WTC11 (cell line): ENCODE measurements at regions not wholly inside any gene's neighbourhood (a gene's known extent, or its start where the extent isn't known, plus 50 kb on each side); places are given as distances from the start of the nearest gene placed in this dataset.

ENCODE experiments used
- ATAC-seq: fragments of 200-7000 bp; cut with Tn5 transposase; 2 replicates; pipeline ENCODE4 v1.10.0; 2021; ENCODE audit warnings: mild to moderate bottlenecking, moderate library complexity
- CTCF ChIA-PET: fragments of 300-600 bp; sonication (Branson Sonifier 250); formaldehyde crosslinking; loops from one replicate; lab custom pipeline; 2021; ENCODE audit warnings: antibody characterized with exemption; lab: Charles Lee
- POLR2A ChIA-PET: fragments of 350-600 bp; sonication (Branson Sonifier 250); formaldehyde crosslinking; loops from one replicate; lab custom pipeline; 2021; ENCODE audit warnings: antibody characterized with exemption; lab: Charles Lee
- DNase-seq: peaks from one replicate; pipeline ENCODE4 v3.0.0; 2021; ENCODE audit warnings: low spot score
- H3K27ac Mint-ChIP-seq: 2 replicates; pipeline ENCODE4 v1.8.0; 2021; ENCODE audit warnings: mixed read lengths
- H3K27me3 Mint-ChIP-seq: 2 replicates; pipeline ENCODE4 v1.8.0; 2021; ENCODE audit warnings: low read depth, mild to moderate bottlenecking, moderate library complexity, mixed read lengths
- H3K36me3 Mint-ChIP-seq: 2 replicates; pipeline ENCODE4 v1.8.0; 2021; ENCODE audit warnings: mixed read lengths
- H3K4me1 Mint-ChIP-seq: 2 replicates; pipeline ENCODE4 v1.8.0; 2022; ENCODE audit warnings: mixed read lengths
- H3K4me3 Mint-ChIP-seq: 2 replicates; pipeline ENCODE4 v1.8.0; 2021; ENCODE audit warnings: mild to moderate bottlenecking, moderate library complexity, mixed read lengths
- H3K9me3 Mint-ChIP-seq: 2 replicates; pipeline ENCODE4 v1.8.0; 2021; ENCODE audit warnings: mixed read lengths
- CREM ChIP-seq: sonication (generic); formaldehyde crosslinking; IDR thresholded peaks from 2 replicates; pipeline ENCODE4 v1.8.1; 2022; ENCODE audit warnings: mild to moderate bottlenecking, missing genetic modification reagents, moderate library complexity
- ETV6 ChIP-seq: sonication (generic); formaldehyde crosslinking; IDR thresholded peaks from 2 replicates; pipeline ENCODE4 v1.8.1; 2022; ENCODE audit warnings: mild to moderate bottlenecking, missing genetic modification reagents
- FOXJ3 ChIP-seq: sonication (generic); formaldehyde crosslinking; IDR thresholded peaks from 2 replicates; pipeline ENCODE4 v1.9.0; 2021; ENCODE audit warnings: missing genetic modification reagents, mild to moderate bottlenecking, borderline replicate concordance
- FOXK1 ChIP-seq: sonication (generic); formaldehyde crosslinking; IDR thresholded peaks from 2 replicates; pipeline ENCODE4 v1.8.0; 2022; ENCODE audit warnings: mild to moderate bottlenecking, moderate library complexity, missing genetic modification reagents
- JUN ChIP-seq: sonication (generic); formaldehyde crosslinking; IDR thresholded peaks from 2 replicates; pipeline ENCODE4 v1.8.0; 2023; ENCODE audit warnings: mild to moderate bottlenecking, missing genetic modification reagents
- NFATC4 ChIP-seq: fragments of 250-450 bp; sonication (Bioruptor Pico); IDR thresholded peaks from 2 replicates; pipeline ENCODE4 v1.9.0; 2021; ENCODE audit warnings: mild to moderate bottlenecking
- NFE2L1 ChIP-seq: sonication (generic); formaldehyde crosslinking; IDR thresholded peaks from 2 replicates; pipeline ENCODE4 v1.8.1; 2023; ENCODE audit warnings: missing genetic modification reagents
- NR1H2 ChIP-seq: sonication (generic); formaldehyde crosslinking; IDR thresholded peaks from 2 replicates; pipeline ENCODE4 v1.9.0; 2021; ENCODE audit warnings: mild to moderate bottlenecking, moderate library complexity, missing genetic modification reagents
- OVOL2 ChIP-seq: fragments of 250-450 bp; sonication (Bioruptor Pico); IDR thresholded peaks from 2 replicates; pipeline ENCODE4 v1.9.0; 2021; ENCODE audit warnings: mild to moderate bottlenecking, borderline replicate concordance
- SMAD3 ChIP-seq: sonication (generic); formaldehyde crosslinking; IDR thresholded peaks from 2 replicates; pipeline ENCODE4 v1.8.0; 2022; ENCODE audit warnings: missing genetic modification reagents, mild to moderate bottlenecking, borderline replicate concordance
- ZBTB43 ChIP-seq: sonication (generic); formaldehyde crosslinking; IDR thresholded peaks from 2 replicates; pipeline ENCODE4 v1.8.1; 2023; ENCODE audit warnings: mild to moderate bottlenecking, missing genetic modification reagents
- ZNF138 ChIP-seq: sonication (generic); formaldehyde crosslinking; conservative IDR thresholded peaks from 2 replicates; pipeline ENCODE4 v1.8.1; 2022; ENCODE audit warnings: mild to moderate bottlenecking, moderate library complexity, missing genetic modification reagents
- ZNF263 ChIP-seq: sonication (generic); formaldehyde crosslinking; IDR thresholded peaks from 2 replicates; pipeline ENCODE4 v1.8.1; 2022; ENCODE audit warnings: low read depth, mild to moderate bottlenecking, moderate library complexity, missing genetic modification reagents
- ZNF317 ChIP-seq: sonication (generic); formaldehyde crosslinking; IDR thresholded peaks from 2 replicates; pipeline ENCODE4 v1.8.1; 2023; ENCODE audit warnings: low read depth, mild to moderate bottlenecking, moderate library complexity, missing genetic modification reagents, borderline replicate concordance
- ZNF416 ChIP-seq: fragments of 250-450 bp; sonication (Bioruptor Pico); IDR thresholded peaks from 2 replicates; pipeline ENCODE4 v1.9.0; 2021; ENCODE audit warnings: mild to moderate bottlenecking, inconsistent platforms
- ZNF423 ChIP-seq: fragments of 250-450 bp; sonication (Bioruptor Pico); IDR thresholded peaks from 2 replicates; pipeline ENCODE4 v2.1.2; 2022; ENCODE audit warnings: mild to moderate bottlenecking, moderate library complexity
- TF ChIP-seq, protein P1 (sequence below): sonication (generic); formaldehyde crosslinking; IDR thresholded peaks from 2 replicates; pipeline ENCODE4 v1.8.1; 2022; ENCODE audit warnings: missing genetic modification reagents, borderline replicate concordance
- TF ChIP-seq, protein P2 (sequence below): sonication (generic); formaldehyde crosslinking; IDR thresholded peaks from 2 replicates; pipeline ENCODE4 v1.8.0; 2022; ENCODE audit warnings: mild to moderate bottlenecking, missing genetic modification reagents
- TF ChIP-seq, protein P3 (sequence below): sonication (generic); formaldehyde crosslinking; conservative IDR thresholded peaks from 2 replicates; pipeline ENCODE4 v1.8.1; 2023; ENCODE audit warnings: mild to moderate bottlenecking, low read depth, missing genetic modification reagents, moderate library complexity
- TF ChIP-seq, protein P4 (sequence below): sonication (generic); formaldehyde crosslinking; IDR thresholded peaks from 2 replicates; pipeline ENCODE4 v1.8.0; 2023; ENCODE audit warnings: missing genetic modification reagents
- TF ChIP-seq, protein P5 (sequence below): fragments of 250-450 bp; sonication (Bioruptor Pico); IDR thresholded peaks from 2 replicates; pipeline ENCODE4 v1.9.0; 2021; ENCODE audit warnings: moderate library complexity, mild to moderate bottlenecking, inconsistent platforms, borderline replicate concordance
- TF ChIP-seq, protein P6 (sequence below): sonication (generic); formaldehyde crosslinking; IDR thresholded peaks from 2 replicates; pipeline ENCODE4 v1.8.1; 2022; ENCODE audit warnings: mild to moderate bottlenecking, moderate library complexity, missing genetic modification reagents
- TF ChIP-seq, protein P7 (sequence below): fragments of 250-450 bp; sonication (Bioruptor Pico); IDR thresholded peaks from 2 replicates; pipeline ENCODE4 v2.1.2; 2022; ENCODE audit warnings: mild to moderate bottlenecking, moderate library complexity
- TF ChIP-seq, protein P8 (sequence below): fragments of 250-450 bp; sonication (Bioruptor Pico); IDR thresholded peaks from 2 replicates; pipeline ENCODE4 v1.8.0; 2021; ENCODE audit warnings: mild to moderate bottlenecking
- TF ChIP-seq, protein P9 (sequence below): sonication (generic); formaldehyde crosslinking; IDR thresholded peaks from 2 replicates; pipeline ENCODE4 v1.8.1; 2022; ENCODE audit warnings: low read depth, missing genetic modification reagents, borderline replicate concordance

- ATAC-seq, result no peak
These were observed 950.4 kb upstream of the EEF2KMT start for GRCh38 chr16:6048017-6048416.

DNA sequence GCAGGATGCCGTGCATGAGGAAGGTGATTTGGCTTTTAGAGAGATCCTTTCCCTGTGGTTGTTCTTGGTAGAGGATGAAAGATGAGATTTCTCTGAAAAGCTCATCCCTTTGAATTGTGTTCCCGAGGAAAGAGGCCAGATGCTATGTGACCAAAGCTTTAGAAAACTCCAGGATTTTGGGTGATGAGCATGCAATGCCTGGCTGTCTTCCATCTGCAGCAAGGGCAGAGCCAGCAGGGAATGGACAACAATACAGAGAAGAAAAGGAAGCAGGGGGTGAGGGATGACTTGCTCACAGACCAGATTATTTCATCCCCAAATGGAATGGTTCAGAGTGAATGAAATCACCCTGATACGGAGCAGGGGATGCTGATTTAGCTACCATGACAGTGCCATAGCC, 949.7 kb upstream of the EEF2KMT start:
- Mint-ChIP-seq H3K9me3 (peaks cover 91% of the 10 kb centered on the region), H3K27ac (no peak overlapping the region), H3K36me3 (peaks cover 86% of the 10 kb centered on the region), H3K4me1 (no peaks in the 10 kb centered on the region), H3K4me3 (no peak overlapping the region), H3K27me3 (peaks cover 23% of the 10 kb centered on the region)
- ChIA-PET CTCF (no interaction called here), POLR2A (no interaction called here)
- ATAC-seq, result no peak
- no peak for DNase-seq
- TF ChIP-seq, protein P1, sequence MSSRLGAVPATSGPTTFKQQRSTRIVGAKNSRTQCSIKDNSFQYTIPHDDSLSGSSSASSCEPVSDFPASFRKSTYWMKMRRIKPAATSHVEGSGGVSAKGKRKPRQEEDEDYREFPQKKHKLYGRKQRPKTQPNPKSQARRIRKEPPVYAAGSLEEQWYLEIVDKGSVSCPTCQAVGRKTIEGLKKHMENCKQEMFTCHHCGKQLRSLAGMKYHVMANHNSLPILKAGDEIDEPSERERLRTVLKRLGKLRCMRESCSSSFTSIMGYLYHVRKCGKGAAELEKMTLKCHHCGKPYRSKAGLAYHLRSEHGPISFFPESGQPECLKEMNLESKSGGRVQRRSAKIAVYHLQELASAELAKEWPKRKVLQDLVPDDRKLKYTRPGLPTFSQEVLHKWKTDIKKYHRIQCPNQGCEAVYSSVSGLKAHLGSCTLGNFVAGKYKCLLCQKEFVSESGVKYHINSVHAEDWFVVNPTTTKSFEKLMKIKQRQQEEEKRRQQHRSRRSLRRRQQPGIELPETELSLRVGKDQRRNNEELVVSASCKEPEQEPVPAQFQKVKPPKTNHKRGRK (CRISPR knock-in tag), result no peak
- TF ChIP-seq, protein P2, sequence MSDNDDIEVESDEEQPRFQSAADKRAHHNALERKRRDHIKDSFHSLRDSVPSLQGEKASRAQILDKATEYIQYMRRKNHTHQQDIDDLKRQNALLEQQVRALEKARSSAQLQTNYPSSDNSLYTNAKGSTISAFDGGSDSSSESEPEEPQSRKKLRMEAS (CRISPR knock-in tag), result no peak
- TF ChIP-seq ZNF423 (CRISPR knock-in tag), result no peak
- no peak for TF ChIP-seq ZNF317
- no peak for TF ChIP-seq ZNF138 (CRISPR knock-in tag)
- no peak for TF ChIP-seq ETV6 (CRISPR knock-in tag)
- no peak for TF ChIP-seq ZNF416
- TF ChIP-seq FOXK1 (CRISPR knock-in tag), result no peak
- TF ChIP-seq, protein P3, sequence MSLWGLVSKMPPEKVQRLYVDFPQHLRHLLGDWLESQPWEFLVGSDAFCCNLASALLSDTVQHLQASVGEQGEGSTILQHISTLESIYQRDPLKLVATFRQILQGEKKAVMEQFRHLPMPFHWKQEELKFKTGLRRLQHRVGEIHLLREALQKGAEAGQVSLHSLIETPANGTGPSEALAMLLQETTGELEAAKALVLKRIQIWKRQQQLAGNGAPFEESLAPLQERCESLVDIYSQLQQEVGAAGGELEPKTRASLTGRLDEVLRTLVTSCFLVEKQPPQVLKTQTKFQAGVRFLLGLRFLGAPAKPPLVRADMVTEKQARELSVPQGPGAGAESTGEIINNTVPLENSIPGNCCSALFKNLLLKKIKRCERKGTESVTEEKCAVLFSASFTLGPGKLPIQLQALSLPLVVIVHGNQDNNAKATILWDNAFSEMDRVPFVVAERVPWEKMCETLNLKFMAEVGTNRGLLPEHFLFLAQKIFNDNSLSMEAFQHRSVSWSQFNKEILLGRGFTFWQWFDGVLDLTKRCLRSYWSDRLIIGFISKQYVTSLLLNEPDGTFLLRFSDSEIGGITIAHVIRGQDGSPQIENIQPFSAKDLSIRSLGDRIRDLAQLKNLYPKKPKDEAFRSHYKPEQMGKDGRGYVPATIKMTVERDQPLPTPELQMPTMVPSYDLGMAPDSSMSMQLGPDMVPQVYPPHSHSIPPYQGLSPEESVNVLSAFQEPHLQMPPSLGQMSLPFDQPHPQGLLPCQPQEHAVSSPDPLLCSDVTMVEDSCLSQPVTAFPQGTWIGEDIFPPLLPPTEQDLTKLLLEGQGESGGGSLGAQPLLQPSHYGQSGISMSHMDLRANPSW (CRISPR knock-in tag), result no peak

More at GRCh38 chr16:6048017-6048416, 950.4 kb upstream of the EEF2KMT start:
- POLR2A ChIA-PET, result no interaction called here
- TF ChIP-seq, protein P4, sequence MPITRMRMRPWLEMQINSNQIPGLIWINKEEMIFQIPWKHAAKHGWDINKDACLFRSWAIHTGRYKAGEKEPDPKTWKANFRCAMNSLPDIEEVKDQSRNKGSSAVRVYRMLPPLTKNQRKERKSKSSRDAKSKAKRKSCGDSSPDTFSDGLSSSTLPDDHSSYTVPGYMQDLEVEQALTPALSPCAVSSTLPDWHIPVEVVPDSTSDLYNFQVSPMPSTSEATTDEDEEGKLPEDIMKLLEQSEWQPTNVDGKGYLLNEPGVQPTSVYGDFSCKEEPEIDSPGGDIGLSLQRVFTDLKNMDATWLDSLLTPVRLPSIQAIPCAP (CRISPR knock-in tag), result no peak
- TF ChIP-seq NR1H2 (CRISPR knock-in tag), result no peak
- no peak for TF ChIP-seq CREM (CRISPR knock-in tag)
- TF ChIP-seq ZNF263 (CRISPR knock-in tag), result no peak
- TF ChIP-seq, protein P5, sequence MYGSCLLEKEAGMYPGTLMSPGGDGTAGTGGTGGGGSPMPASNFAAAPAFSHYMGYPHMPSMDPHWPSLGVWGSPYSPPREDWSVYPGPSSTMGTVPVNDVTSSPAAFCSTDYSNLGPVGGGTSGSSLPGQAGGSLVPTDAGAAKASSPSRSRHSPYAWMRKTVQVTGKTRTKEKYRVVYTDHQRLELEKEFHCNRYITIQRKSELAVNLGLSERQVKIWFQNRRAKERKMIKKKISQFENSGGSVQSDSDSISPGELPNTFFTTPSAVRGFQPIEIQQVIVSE (CRISPR knock-in tag), result no peak
- no peak for TF ChIP-seq ZNF416
- TF ChIP-seq ZBTB43, result no peak
- no peak for TF ChIP-seq JUN
- TF ChIP-seq, protein P6, sequence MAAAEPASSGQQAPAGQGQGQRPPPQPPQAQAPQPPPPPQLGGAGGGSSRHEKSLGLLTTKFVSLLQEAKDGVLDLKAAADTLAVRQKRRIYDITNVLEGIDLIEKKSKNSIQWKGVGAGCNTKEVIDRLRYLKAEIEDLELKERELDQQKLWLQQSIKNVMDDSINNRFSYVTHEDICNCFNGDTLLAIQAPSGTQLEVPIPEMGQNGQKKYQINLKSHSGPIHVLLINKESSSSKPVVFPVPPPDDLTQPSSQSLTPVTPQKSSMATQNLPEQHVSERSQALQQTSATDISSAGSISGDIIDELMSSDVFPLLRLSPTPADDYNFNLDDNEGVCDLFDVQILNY (CRISPR knock-in tag), result no peak
- no peak for TF ChIP-seq FOXJ3 (CRISPR knock-in tag)
- no peak for TF ChIP-seq NFE2L1 (CRISPR knock-in tag)
- TF ChIP-seq SMAD3 (CRISPR knock-in tag), result no peak
- TF ChIP-seq, protein P7, sequence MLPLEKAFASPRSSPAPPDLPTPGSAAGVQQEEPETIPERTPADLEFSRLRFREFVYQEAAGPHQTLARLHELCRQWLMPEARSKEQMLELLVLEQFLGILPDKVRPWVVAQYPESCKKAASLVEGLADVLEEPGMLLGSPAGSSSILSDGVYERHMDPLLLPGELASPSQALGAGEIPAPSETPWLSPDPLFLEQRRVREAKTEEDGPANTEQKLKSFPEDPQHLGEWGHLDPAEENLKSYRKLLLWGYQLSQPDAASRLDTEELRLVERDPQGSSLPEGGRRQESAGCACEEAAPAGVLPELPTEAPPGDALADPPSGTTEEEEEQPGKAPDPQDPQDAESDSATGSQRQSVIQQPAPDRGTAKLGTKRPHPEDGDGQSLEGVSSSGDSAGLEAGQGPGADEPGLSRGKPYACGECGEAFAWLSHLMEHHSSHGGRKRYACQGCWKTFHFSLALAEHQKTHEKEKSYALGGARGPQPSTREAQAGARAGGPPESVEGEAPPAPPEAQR (CRISPR knock-in tag), result no peak
- TF ChIP-seq, protein P8, sequence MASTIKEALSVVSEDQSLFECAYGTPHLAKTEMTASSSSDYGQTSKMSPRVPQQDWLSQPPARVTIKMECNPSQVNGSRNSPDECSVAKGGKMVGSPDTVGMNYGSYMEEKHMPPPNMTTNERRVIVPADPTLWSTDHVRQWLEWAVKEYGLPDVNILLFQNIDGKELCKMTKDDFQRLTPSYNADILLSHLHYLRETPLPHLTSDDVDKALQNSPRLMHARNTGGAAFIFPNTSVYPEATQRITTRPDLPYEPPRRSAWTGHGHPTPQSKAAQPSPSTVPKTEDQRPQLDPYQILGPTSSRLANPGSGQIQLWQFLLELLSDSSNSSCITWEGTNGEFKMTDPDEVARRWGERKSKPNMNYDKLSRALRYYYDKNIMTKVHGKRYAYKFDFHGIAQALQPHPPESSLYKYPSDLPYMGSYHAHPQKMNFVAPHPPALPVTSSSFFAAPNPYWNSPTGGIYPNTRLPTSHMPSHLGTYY (CRISPR knock-in tag), result no peak
- TF ChIP-seq, protein P9, sequence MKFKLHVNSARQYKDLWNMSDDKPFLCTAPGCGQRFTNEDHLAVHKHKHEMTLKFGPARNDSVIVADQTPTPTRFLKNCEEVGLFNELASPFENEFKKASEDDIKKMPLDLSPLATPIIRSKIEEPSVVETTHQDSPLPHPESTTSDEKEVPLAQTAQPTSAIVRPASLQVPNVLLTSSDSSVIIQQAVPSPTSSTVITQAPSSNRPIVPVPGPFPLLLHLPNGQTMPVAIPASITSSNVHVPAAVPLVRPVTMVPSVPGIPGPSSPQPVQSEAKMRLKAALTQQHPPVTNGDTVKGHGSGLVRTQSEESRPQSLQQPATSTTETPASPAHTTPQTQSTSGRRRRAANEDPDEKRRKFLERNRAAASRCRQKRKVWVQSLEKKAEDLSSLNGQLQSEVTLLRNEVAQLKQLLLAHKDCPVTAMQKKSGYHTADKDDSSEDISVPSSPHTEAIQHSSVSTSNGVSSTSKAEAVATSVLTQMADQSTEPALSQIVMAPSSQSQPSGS, result no peak
- no peak for TF ChIP-seq NFATC4 (CRISPR knock-in tag)
- no peak for TF ChIP-seq OVOL2 (CRISPR knock-in tag)
- Mint-ChIP-seq H3K4me1 (no peaks in the 10 kb centered on the region), H3K27ac (no peak overlapping the region), H3K4me3 (no peak overlapping the region), H3K9me3 (peaks cover 89% of the 10 kb centered on the region), H3K27me3 (peaks cover 26% of the 10 kb centered on the region), H3K36me3 (peaks cover 85% of the 10 kb centered on the region)
- CTCF ChIA-PET, result no interaction called here
- no peak for DNase-seq
